BLaER1 treated with 17β-estradiol and CSF1 and Interleukin-3, amounts not matched to agents 10 nM and 100 nM (cell line): ENCODE measurements at regions not wholly inside any gene's neighbourhood (a gene's known extent, or its start where the extent isn't known, plus 50 kb on each side); places are given as distances from the start of the nearest gene placed in this dataset.

ENCODE experiments used
- H3K27ac ChIP-seq, 11 experiments: shearing (Covaris generic); formaldehyde crosslinking; 2 replicates each; pipeline ENCODE4 v1.8.1; 2022
- H3K27me3 ChIP-seq, 11 experiments: shearing (Covaris generic); formaldehyde crosslinking; 2 replicates each; pipeline ENCODE4 v1.8.1; 2022
- H3K36me3 ChIP-seq, 11 experiments: shearing (Covaris generic); formaldehyde crosslinking; 2 replicates each; pipeline ENCODE4 v1.8.1; 2022
- H3K4me1 ChIP-seq, 10 experiments: shearing (Covaris generic); formaldehyde crosslinking; 2 replicates each; pipeline ENCODE4 v1.8.1; 2022
- H3K4me2 ChIP-seq, 11 experiments: shearing (Covaris generic); formaldehyde crosslinking; 2 replicates each; pipeline ENCODE4 v1.8.1; 2022
- H3K4me3 ChIP-seq, 10 experiments: shearing (Covaris generic); formaldehyde crosslinking; 2 replicates each; pipeline ENCODE4 v1.8.1; 2022
- H3K9ac ChIP-seq, 11 experiments: shearing (Covaris generic); formaldehyde crosslinking; 2 replicates each; pipeline ENCODE4 v1.8.1; 2022
- H3K9me3 ChIP-seq, 11 experiments: shearing (Covaris generic); formaldehyde crosslinking; replicated peaks in 1 of 11; 2 replicates each; pipeline ENCODE4 v1.8.1; 2022
- H4K20me1 ChIP-seq, 11 experiments: shearing (Covaris generic); formaldehyde crosslinking; 2 replicates each; pipeline ENCODE4 v1.8.1; 2022
- Cebpa-rat ChIP-seq, 11 experiments: shearing (Covaris generic); IDR thresholded peaks; 2 replicates each; pipeline ENCODE4 v1.8.1; 2022

DNA sequence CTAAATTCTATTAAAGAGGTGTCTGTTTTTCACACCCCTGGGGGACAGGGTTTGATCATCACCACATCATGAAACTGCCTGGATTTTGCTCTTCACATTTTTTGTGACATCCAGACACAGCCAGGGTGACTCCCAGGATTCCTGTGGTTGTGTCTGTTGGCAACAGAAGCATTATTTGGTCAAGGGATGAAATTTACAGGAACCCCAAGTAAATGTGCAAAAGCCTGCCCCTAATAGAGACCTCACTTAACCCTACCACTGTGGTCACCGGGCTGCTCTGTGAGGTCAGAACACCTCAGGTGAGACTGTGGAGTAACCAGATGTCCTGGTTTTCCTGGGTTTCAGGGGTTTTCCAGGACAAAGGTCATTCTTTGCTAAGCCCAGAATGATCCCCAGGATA lies 103.8 kb downstream of the DAD1 start:
- Histone ChIP-seq H3K4me2 (peak overlapping the region; percentile 66 to 92 (median 81); a peak in 21 of 22 replicates), H3K27ac (peak overlapping the region in 9 of 11 experiments; percentile 69 to 98 (median 89); a peak in 17 of 22 replicates), H3K36me3 (peaks cover 0 to 55% (median 0%) of the 10 kb centered on the region in 11 experiments; a peak in 5 of 22 replicates), H3K9me3 (no peaks in the 10 kb centered on the region), H3K27me3 (no peaks in the 10 kb centered on the region), H3K4me3 (peak overlapping the region in 1 of 10 experiments; percentile 29; a peak in 2 of 20 replicates), H3K9ac (peak overlapping the region in 7 of 11 experiments; percentile 77 to 92 (median 84); a peak in 12 of 22 replicates), H3K4me1 (peaks cover 85 to 100% (median 98%) of the 10 kb centered on the region in 10 experiments), H4K20me1 (peaks cover 0 to 46% (median 0%) of the 10 kb centered on the region in 11 experiments; a peak in 3 of 22 replicates)
- TF ChIP-seq Cebpa-rat (IDR thresholded peaks at IDR 0.05) = no peak

DNA sequence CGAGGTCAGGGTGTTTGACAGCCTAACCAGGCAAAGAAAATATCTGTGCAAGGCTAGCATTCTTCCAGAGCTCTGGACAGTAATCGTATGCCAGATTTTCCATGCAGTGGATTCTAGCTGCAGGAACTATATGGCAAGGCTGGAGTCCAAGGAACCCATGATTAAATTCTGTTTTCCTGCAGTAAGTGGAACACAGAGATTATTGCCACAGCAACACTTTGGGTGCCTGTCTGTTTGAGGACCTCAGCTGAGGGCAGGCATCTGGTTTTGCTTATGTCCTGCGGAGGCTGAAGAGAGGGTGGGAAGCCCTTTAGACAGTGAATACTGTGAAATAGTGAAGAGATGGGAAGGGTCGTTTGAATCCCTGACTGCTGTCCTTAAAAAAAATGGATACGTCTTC lies 104.4 kb downstream of the DAD1 start:
- Histone ChIP-seq H3K36me3 (peaks cover 0 to 53% (median 0%) of the 10 kb centered on the region in 11 experiments; a peak in 4 of 22 replicates), H3K4me2 (peak overlapping the region; percentile 66 to 92 (median 81)), H3K4me1 (peaks cover 85 to 100% (median 98%) of the 10 kb centered on the region in 10 experiments), H3K4me3 (peak overlapping the region in 6 of 10 experiments; percentile 19 to 74 (median 50); a peak in 8 of 20 replicates), H3K27ac (peak overlapping the region in 9 of 11 experiments; percentile 69 to 98 (median 89); a peak in 18 of 22 replicates), H4K20me1 (peaks cover 0 to 45% (median 0%) of the 10 kb centered on the region in 11 experiments; a peak in 3 of 22 replicates), H3K27me3 (no peaks in the 10 kb centered on the region), H3K9ac (peak overlapping the region in 9 of 11 experiments; percentile 8 to 92 (median 82); a peak in 15 of 22 replicates), H3K9me3 (no peaks in the 10 kb centered on the region)
- TF ChIP-seq Cebpa-rat (IDR thresholded peaks at IDR 0.05) = no peak

DNA sequence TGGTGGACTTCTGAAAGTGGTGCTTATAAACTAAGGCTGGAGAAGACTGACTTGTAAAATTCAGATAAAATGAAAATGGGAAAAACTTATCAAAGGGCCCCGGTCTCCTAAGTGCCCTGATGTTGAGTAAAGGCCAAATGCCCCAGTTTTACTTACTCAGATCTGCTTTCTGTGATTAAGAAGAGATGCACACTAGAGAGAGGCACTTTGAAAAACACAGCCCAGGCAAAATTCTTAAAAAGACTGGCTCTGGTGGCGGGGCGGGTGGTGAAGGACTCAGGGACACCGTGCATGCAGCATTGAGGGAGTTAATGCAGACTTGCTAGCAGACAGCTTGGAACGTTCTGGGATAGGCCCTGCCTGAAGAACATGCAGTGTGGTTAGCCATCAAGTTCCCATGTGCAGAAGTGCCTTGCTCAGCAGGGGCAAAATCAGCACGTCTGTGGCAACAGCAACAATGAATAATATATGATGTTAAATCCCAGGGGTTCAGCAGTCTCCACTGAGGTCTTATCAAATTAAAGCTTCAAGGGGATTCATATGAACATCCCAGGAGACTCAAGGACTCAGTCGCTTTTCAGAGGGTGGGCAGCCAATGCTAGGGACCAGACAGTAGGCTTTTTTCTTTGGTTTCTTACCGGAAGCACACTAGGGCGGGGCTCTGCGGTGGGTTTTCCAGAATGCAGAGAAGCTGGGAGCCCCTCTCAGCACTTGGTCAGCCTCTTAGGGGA lies 105.0 kb downstream of the DAD1 start:
- Histone ChIP-seq H3K4me3 (peak overlapping the region in 7 of 10 experiments; percentile 44 to 74 (median 58); a peak in 14 of 20 replicates), H4K20me1 (peaks cover 0 to 39% (median 0%) of the 10 kb centered on the region in 11 experiments; a peak in 3 of 22 replicates), H3K9ac (peak overlapping the region in 9 of 11 experiments; percentile 8 to 92 (median 82); a peak in 16 of 22 replicates), H3K4me2 (peak overlapping the region; percentile 66 to 92 (median 81)), H3K4me1 (peaks cover 84 to 100% (median 97%) of the 10 kb centered on the region in 10 experiments), H3K36me3 (peaks cover 0 to 53% (median 0%) of the 10 kb centered on the region in 11 experiments; a peak in 2 of 22 replicates), H3K27me3 (no peaks in the 10 kb centered on the region), H3K27ac (peak overlapping the region in 10 of 11 experiments; percentile 42 to 98 (median 89); a peak in 19 of 22 replicates), H3K9me3 (no peaks in the 10 kb centered on the region)
- peak in 1 of 11 experiments; percentile 16; a peak in 1 of 22 replicates for TF ChIP-seq Cebpa-rat (IDR thresholded peaks at IDR 0.05)

DNA sequence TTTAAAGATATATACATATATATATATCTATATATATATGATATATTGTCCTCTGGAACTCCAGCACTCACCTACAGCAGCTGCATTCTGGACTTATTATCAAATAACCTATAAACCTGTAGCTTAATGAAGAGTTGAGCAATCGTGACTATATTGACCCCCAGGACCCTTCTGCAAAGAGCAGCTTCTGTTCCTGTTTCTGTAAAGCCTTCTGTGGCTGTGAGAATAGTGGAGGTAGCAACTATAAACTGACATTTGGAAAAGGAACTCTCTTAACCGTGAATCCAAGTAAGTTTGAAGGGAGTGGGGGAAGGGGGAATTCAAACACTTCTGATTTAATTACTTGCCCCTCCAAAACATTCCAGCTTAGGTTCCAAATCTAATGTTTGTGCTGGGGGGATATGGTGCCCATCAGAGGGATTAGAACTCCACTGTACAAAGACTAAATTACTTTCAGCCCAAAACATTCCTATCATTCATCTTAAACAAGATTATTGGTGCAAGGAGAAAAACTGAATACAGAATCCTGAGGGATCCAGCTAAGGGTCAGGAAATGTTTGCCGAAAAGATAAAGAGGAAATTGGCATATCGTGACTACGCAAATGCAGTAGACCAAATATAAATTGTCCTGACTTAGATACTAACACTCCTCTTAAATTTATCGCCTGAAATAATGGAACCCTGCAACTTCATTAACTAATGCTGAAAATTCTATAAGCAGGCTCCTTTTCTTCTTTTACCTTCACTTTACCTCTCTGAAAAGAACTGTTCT lies 106.1 kb downstream of the DAD1 start:
- H3K4me1 ChIP-seq = peaks cover 85 to 100% (median 97%) of the 10 kb centered on the region in 10 experiments
- peak overlapping the region in 9 of 11 experiments; percentile 49 to 92 (median 82); a peak in 18 of 22 replicates for H3K9ac ChIP-seq
- no peak for TF ChIP-seq Cebpa-rat (IDR thresholded peaks at IDR 0.05)
- H3K27ac ChIP-seq = peak overlapping the region in 10 of 11 experiments; percentile 42 to 98 (median 89); a peak in 18 of 22 replicates
- peaks cover 0 to 45% (median 0%) of the 10 kb centered on the region in 11 experiments; a peak in 2 of 22 replicates for H3K36me3 ChIP-seq
- peak overlapping the region; percentile 66 to 92 (median 81); a peak in 21 of 22 replicates for H3K4me2 ChIP-seq
- no peaks in the 10 kb centered on the region for H3K9me3 ChIP-seq
- no peaks in the 10 kb centered on the region for H3K27me3 ChIP-seq
- peak overlapping the region in 9 of 10 experiments; percentile 10 to 74 (median 57); a peak in 15 of 20 replicates for H3K4me3 ChIP-seq
- H4K20me1 ChIP-seq = peaks cover 0 to 28% (median 0%) of the 10 kb centered on the region in 11 experiments; a peak in 3 of 22 replicates

DNA sequence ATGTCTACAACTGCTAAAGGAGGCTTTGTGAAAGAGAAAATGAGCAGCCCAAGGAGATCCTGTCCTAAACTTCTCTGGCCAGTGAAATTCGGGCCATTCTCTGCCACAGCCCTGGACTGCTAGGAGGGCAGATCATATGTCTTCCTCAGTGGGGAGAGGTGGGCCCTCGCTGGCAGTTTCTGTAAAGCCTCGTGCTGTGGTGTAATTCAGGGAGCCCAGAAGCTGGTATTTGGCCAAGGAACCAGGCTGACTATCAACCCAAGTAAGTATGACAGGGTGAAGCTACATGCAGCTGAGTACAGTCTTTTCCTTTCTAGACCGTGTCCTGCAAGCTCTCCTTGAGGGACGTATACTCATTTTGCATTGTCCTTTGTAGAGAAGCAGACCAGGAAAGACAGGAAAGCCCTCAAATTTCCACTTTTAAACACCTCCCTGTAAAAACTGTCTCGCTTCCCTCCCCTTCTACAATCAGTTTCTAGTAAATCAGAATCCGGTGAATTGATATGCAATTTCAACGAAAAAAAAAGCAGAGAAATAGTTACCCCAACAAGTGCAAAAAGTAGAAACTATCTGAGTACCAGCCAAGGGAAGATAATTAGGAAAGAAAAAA lies 106.8 kb downstream of the DAD1 start:
- peak overlapping the region; percentile 37 to 98 (median 89); a peak in 21 of 22 replicates for H3K27ac ChIP-seq

DNA sequence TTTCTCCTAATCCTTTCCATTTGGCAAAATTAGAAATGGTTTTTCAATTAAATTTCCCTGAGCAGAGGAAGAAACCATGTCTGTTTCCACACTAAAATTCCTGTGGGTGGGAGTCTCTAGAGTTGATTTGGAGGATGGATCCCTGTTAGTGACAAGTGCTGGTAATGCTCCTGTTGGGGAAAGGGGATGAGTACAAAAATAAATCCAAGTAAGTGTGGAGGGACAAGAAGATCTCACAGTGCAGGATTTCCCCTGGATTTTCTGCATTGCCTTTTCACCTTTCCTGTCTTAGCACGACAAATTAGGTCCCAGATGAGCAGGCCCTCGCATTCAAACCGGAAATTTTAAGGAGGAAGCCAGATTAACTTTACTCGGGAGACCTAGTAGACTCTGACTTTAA lies 107.5 kb downstream of the DAD1 start:
- H3K4me3 ChIP-seq = peak overlapping the region in 8 of 10 experiments; percentile 19 to 74 (median 58); a peak in 14 of 20 replicates
- H3K27me3 ChIP-seq = no peaks in the 10 kb centered on the region
- peaks cover 0 to 14% (median 0%) of the 10 kb centered on the region in 11 experiments; a peak in 1 of 22 replicates for H4K20me1 ChIP-seq
- TF ChIP-seq Cebpa-rat (IDR thresholded peaks at IDR 0.05) = no peak
- H3K4me2 ChIP-seq = peak overlapping the region; percentile 66 to 92 (median 81)
- peaks cover 78 to 100% (median 97%) of the 10 kb centered on the region in 10 experiments for H3K4me1 ChIP-seq
- H3K9me3 ChIP-seq = no peaks in the 10 kb centered on the region
- peak overlapping the region; percentile 59 to 92 (median 77); a peak in 20 of 22 replicates for H3K9ac ChIP-seq
- peaks cover 0 to 37% (median 0%) of the 10 kb centered on the region in 11 experiments; a peak in 2 of 22 replicates for H3K36me3 ChIP-seq
- peak overlapping the region; percentile 37 to 98 (median 89); a peak in 21 of 22 replicates for H3K27ac ChIP-seq

More for the DNA sequence above, 106.8 kb downstream of the DAD1 start:
- Histone ChIP-seq H3K27me3 (no peaks in the 10 kb centered on the region), H3K4me3 (peak overlapping the region in 8 of 10 experiments; percentile 19 to 74 (median 58); a peak in 13 of 20 replicates), H3K9me3 (no peaks in the 10 kb centered on the region), H3K4me1 (peaks cover 81 to 100% (median 98%) of the 10 kb centered on the region in 10 experiments), H3K36me3 (peaks cover 0 to 37% (median 0%) of the 10 kb centered on the region in 11 experiments; a peak in 2 of 22 replicates), H3K4me2 (peak overlapping the region; percentile 66 to 92 (median 81)), H4K20me1 (peaks cover 0 to 20% (median 0%) of the 10 kb centered on the region in 11 experiments; a peak in 1 of 22 replicates), H3K9ac (peak overlapping the region; percentile 59 to 92 (median 77); a peak in 21 of 22 replicates)
- no peak for TF ChIP-seq Cebpa-rat (IDR thresholded peaks at IDR 0.05)

DNA sequence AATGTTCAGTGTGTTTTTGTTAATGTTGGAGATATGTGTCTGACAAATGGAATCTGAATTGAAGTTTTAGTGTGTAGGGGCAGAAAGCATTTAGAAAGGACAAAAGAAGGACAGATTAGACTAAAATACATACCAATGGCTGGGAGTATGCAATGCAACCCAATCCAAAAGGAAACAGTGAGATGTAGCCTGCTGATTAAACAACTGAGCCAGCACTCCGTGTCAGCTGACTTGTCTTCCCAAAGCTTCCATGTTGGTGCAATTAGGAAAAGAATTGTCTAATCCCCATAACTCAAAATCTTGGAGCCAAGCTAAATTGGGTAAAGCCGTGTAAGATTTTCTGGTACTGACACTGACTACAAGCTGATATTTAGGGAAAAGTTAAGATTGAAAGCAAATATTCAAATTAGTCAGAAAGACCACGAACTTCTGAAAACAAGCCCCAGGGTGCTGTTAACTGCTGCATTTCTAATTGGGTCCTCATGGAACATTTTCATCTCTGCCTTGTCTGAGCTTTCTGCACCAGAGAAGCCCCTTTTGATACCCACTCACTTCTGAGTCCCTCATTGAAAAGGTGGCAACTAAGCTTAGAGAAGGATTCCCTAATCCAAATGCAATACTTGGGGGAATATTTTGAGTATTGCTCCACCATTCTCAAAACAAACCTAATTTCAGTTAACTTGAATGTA lies 109.1 kb downstream of the DAD1 start:
- peak overlapping the region; percentile 66 to 92 (median 77) for H3K4me2 ChIP-seq
- peaks cover 62 to 100% (median 97%) of the 10 kb centered on the region in 10 experiments for H3K4me1 ChIP-seq
- no peaks in the 10 kb centered on the region for H3K9me3 ChIP-seq
- peaks cover 0 to 25% (median 0%) of the 10 kb centered on the region in 11 experiments; a peak in 2 of 22 replicates for H3K36me3 ChIP-seq
- no peaks in the 10 kb centered on the region for H3K27me3 ChIP-seq
- peak overlapping the region in 8 of 11 experiments; percentile 81 to 98 (median 90); a peak in 17 of 22 replicates for H3K27ac ChIP-seq
- TF ChIP-seq Cebpa-rat (IDR thresholded peaks at IDR 0.05) = no peak
- H3K4me3 ChIP-seq = peak overlapping the region in 8 of 10 experiments; percentile 5 to 74 (median 58); a peak in 13 of 20 replicates
- H3K9ac ChIP-seq = peak overlapping the region in 9 of 11 experiments; percentile 41 to 92 (median 82); a peak in 18 of 22 replicates
- H4K20me1 ChIP-seq = peaks cover 0 to 6% (median 0%) of the 10 kb centered on the region in 11 experiments; a peak in 1 of 22 replicates
